A549 (cell line): ENCODE measurements at regions not wholly inside any gene's neighbourhood (a gene's known extent, or its start where the extent isn't known, plus 50 kb on each side); places are given as distances from the start of the nearest gene placed in this dataset.

Source experiments
- ATAC-seq, 2 experiments: fragments of 200-7000 bp in 1 of 2; fragments of >200 bp in 1 of 2; cut with Nextera tagmentation in 1 of 2; cut with Tn5 transposase in 1 of 2; 3 replicates each; pipeline versions ENCODE4 v1.8.0 to v1.9.1; 2018 to 2020; ENCODE audit warnings: mild to moderate bottlenecking in 1 of 2, moderate library complexity in 1 of 2
- CTCF ChIA-PET: fragments of 300-600 bp; sonication (Branson Sonifier 250); formaldehyde crosslinking; extraction: SDS; loops from one replicate; lab custom pipeline; 2021; ENCODE audit warnings: antibody characterized with exemption, inconsistent platforms; lab: Yijun Ruan, JAX
- POLR2A ChIA-PET: fragments of 350-600 bp; formaldehyde crosslinking; extraction: SDS; loops from one replicate; lab custom pipeline; 2021; ENCODE audit warnings: antibody characterized with exemption, inconsistent platforms; lab: Yijun Ruan, JAX
- DNase-seq, 2 experiments: peaks; one replicate each; pipeline versions ENCODE4 v3.0.0 to v3.0.0-alpha.2; 2011 to 2016; ENCODE audit warnings: low read depth in 1 of 2, low spot score in 1 of 2
- FAIRE-seq: peaks from 2 replicates; lab custom pipeline; 2011; peaks lifted over from hg19 to GRCh38; lab: Jason Lieb, UNC
- H3K27ac ChIP-seq, 2 experiments: fragments of >200 bp; sonication (Bioruptor Twin); formaldehyde crosslinking; 3 replicates each; pipeline ENCODE4 v1.5.1; 2016 to 2017
- H3K4me1 ChIP-seq: fragments of >200 bp; sonication (Bioruptor Twin); formaldehyde crosslinking; 3 replicates; pipeline ENCODE4 v1.6.1; 2016
- H3K4me2 ChIP-seq: fragments of >200 bp; sonication (Bioruptor Twin); formaldehyde crosslinking; 3 replicates; pipeline ENCODE4 v1.6.1; 2016
- H3K4me3 ChIP-seq: fragments of >200 bp; sonication (Bioruptor Twin); formaldehyde crosslinking; 3 replicates; pipeline ENCODE4 v1.5.1; 2016
- H3K9me3 ChIP-seq: fragments of >200 bp; sonication (Bioruptor Twin); formaldehyde crosslinking; 3 replicates; pipeline ENCODE4 v1.6.1; 2016
- CBX2 ChIP-seq: fragments of 200-600 bp; sonication (generic); IDR thresholded peaks from 2 replicates; pipeline ENCODE4 v1.6.1; 2016; ENCODE audit warnings: low read depth, mild to moderate bottlenecking, borderline replicate concordance
- CHD2 ChIP-seq: fragments of 150-350 bp; IDR thresholded peaks from 2 replicates; pipeline ENCODE4 v1.6.1; 2014; ENCODE audit warnings: low read length; ENCODE audit not compliant: partially characterized antibody
- CHD4 ChIP-seq: fragments of 200-600 bp; sonication (generic); IDR thresholded peaks from 2 replicates; pipeline ENCODE4 v1.6.1; 2016; ENCODE audit warnings: antibody characterized with exemption, mild to moderate bottlenecking, borderline replicate concordance
- EHMT2 ChIP-seq: fragments of 200-600 bp; sonication (generic); IDR thresholded peaks from 2 replicates; pipeline ENCODE4 v1.6.1; 2016; ENCODE audit warnings: antibody characterized with exemption, low read depth, mild to moderate bottlenecking, moderate library complexity
- EP300 ChIP-seq, 2 experiments: fragments of >200 bp; sonication (Bioruptor Twin); formaldehyde crosslinking; IDR thresholded peaks; 2 replicates in 1 of 2; 3 replicates in 1 of 2; pipeline ENCODE4 v1.6.1; 2016 to 2017
- HOXA7 ChIP-seq: fragments of 250-450 bp; sonication (Bioruptor Pico); IDR thresholded peaks from 2 replicates; pipeline ENCODE4 v1.5.0; 2020; ENCODE audit warnings: mild to moderate bottlenecking, moderate library complexity
- HOXB5 ChIP-seq: fragments of 250-450 bp; sonication (Bioruptor Pico); IDR thresholded peaks from 2 replicates; pipeline ENCODE4 v1.5.0; 2020; ENCODE audit warnings: mild to moderate bottlenecking, moderate library complexity
- KDM5A ChIP-seq: fragments of 200-600 bp; sonication (generic); IDR thresholded peaks from 2 replicates; pipeline ENCODE4 v1.6.1; 2016; ENCODE audit warnings: antibody characterized with exemption, mild to moderate bottlenecking
- NFE2L2 ChIP-seq: fragments of 150-350 bp; conservative IDR thresholded peaks from 2 replicates; pipeline ENCODE4 v1.6.1; 2014; ENCODE audit warnings: low read length
- NR3C1 ChIP-seq: fragments of >200 bp; sonication (Bioruptor Twin); formaldehyde crosslinking; IDR thresholded peaks from 3 replicates; pipeline ENCODE4 v1.6.1; 2017
- PHF8 ChIP-seq: fragments of 200-600 bp; sonication (generic); IDR thresholded peaks from 2 replicates; pipeline ENCODE4 v1.6.1; 2016; ENCODE audit warnings: low read depth, mild to moderate bottlenecking, antibody characterized with exemption, moderate library complexity, borderline replicate concordance
- RAD21 ChIP-seq, 2 experiments: fragments of >200 bp in 1 of 2; sonication (Bioruptor Twin) in 1 of 2; formaldehyde crosslinking in 1 of 2; IDR thresholded peaks in 1 of 2; conservative IDR thresholded peaks in 1 of 2; 2 replicates in 1 of 2; 3 replicates in 1 of 2; pipeline ENCODE4 v1.6.1; 2012 to 2018; ENCODE audit warnings: inconsistent platforms in 1 of 2
- RCOR1 ChIP-seq: fragments of 150-350 bp; IDR thresholded peaks from 2 replicates; pipeline ENCODE4 v1.6.1; 2014; ENCODE audit warnings: antibody characterized with exemption, low read length, low read depth
- RFX5 ChIP-seq: fragments of 450-650 bp; IDR thresholded peaks from 2 replicates; pipeline ENCODE4 v1.7.1; 2014; ENCODE audit warnings: antibody characterized with exemption, mild to moderate bottlenecking, moderate library complexity
- RNF2 ChIP-seq: fragments of 200-600 bp; sonication (generic); IDR thresholded peaks from 2 replicates; pipeline ENCODE4 v1.6.1; 2016; ENCODE audit warnings: low read depth, mild to moderate bottlenecking, antibody characterized with exemption, moderate library complexity, borderline replicate concordance
- SMC3 ChIP-seq: fragments of >200 bp; sonication (Bioruptor Twin); formaldehyde crosslinking; IDR thresholded peaks from 3 replicates; pipeline ENCODE4 v1.6.1; 2018; ENCODE audit warnings: inconsistent platforms
- SREBF2 ChIP-seq: fragments of 450-650 bp; IDR thresholded peaks from 2 replicates; pipeline ENCODE4 v1.6.1; 2014; ENCODE audit warnings: mild to moderate bottlenecking, moderate library complexity
- TP53 ChIP-seq: fragments of 250-450 bp; sonication (Bioruptor Pico); IDR thresholded peaks from 2 replicates; pipeline ENCODE4 v1.5.0; 2021; ENCODE audit warnings: mild to moderate bottlenecking, moderate library complexity
- ZC3H11A ChIP-seq: fragments of 450-650 bp; IDR thresholded peaks from 2 replicates; pipeline ENCODE4 v1.6.1; 2014; ENCODE audit warnings: antibody characterized with exemption, mild to moderate bottlenecking
- ZFP36 ChIP-seq: fragments of 450-650 bp; IDR thresholded peaks from 2 replicates; pipeline ENCODE4 v1.6.1; 2014; ENCODE audit warnings: borderline replicate concordance; ENCODE audit not compliant: partially characterized antibody
- WGBS: methylation state at CpG from one replicate; pipeline ENCODE4 v1.1.6; 2017; ENCODE audit errors: missing lambda C conversion rate; 5-methylcytosine and 5-hydroxymethylcytosine counted together
- TF ChIP-seq, protein P1 (sequence below): fragments of >200 bp; sonication (Bioruptor Twin); formaldehyde crosslinking; IDR thresholded peaks from 3 replicates; pipeline ENCODE4 v1.5.1; 2016
- TF ChIP-seq, protein P2 (sequence below): fragments of 250-450 bp; sonication (Bioruptor Pico); IDR thresholded peaks from 2 replicates; pipeline ENCODE4 v1.5.0; 2021; ENCODE audit warnings: mild to moderate bottlenecking, moderate library complexity, borderline replicate concordance
- TF ChIP-seq, protein P3 (sequence below): IDR thresholded peaks from 2 replicates; pipeline ENCODE4 v1.6.1; 2012
- TF ChIP-seq, protein P4 (sequence below): fragments of 200-600 bp; sonication (generic); IDR thresholded peaks from 2 replicates; pipeline ENCODE4 v1.6.1; 2016; ENCODE audit warnings: antibody characterized with exemption, mild to moderate bottlenecking, moderate library complexity

DNA sequence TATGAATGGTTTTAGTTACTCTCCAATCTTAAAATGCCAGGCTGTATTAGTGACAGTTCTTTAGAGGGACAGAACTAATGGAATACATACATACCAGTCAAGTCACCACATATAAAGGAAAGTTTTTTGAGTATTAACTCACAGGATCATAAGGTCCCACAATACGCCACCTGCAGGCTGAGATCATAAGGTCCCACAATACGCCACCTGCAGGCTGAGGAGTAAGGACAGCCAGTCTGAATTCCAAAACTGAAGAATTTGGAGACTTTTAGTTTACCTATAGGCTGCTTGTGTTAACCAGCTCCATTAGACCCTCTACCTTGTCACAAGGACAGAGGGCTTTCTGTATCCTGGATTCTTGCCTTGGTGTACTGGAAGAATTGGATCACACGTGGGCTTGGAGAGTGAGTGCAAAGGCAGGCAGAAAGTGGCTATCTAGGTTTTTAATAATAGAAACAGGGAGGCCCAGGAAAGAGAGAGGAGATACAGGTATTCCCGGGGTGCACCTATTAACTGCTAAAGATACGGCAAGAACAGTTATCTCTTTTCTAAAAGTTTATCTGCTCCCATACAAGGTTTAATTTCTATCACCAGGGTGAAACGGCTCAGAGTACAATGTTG is 234.9 kb upstream of the CYRIA start:
- no peak for FAIRE-seq
- Histone ChIP-seq H3K4me3 (no peak overlapping the region), H3K4me1 (no peaks in the 10 kb centered on the region), H3K4me2 (no peak overlapping the region)
- TF ChIP-seq SMC3 = 0 out of 3 replicates have a peak, but pooled peaks have one; percentile 20
- TF ChIP-seq, protein P1, sequence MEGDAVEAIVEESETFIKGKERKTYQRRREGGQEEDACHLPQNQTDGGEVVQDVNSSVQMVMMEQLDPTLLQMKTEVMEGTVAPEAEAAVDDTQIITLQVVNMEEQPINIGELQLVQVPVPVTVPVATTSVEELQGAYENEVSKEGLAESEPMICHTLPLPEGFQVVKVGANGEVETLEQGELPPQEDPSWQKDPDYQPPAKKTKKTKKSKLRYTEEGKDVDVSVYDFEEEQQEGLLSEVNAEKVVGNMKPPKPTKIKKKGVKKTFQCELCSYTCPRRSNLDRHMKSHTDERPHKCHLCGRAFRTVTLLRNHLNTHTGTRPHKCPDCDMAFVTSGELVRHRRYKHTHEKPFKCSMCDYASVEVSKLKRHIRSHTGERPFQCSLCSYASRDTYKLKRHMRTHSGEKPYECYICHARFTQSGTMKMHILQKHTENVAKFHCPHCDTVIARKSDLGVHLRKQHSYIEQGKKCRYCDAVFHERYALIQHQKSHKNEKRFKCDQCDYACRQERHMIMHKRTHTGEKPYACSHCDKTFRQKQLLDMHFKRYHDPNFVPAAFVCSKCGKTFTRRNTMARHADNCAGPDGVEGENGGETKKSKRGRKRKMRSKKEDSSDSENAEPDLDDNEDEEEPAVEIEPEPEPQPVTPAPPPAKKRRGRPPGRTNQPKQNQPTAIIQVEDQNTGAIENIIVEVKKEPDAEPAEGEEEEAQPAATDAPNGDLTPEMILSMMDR = peak; percentile 49
- TF ChIP-seq NFE2L2 = no peak
- TF ChIP-seq RAD21 (conservative IDR thresholded peaks at IDR 0.05 in 1 of 2, IDR thresholded peaks at IDR 0.05 in 1 of 2) = peak in 1 of 2 experiments; percentile 43; a peak in 2 of 5 replicates
- TF ChIP-seq, all 56 proteins: peak for 3
- Histone ChIP-seq H3K9me3 (no peaks in the 10 kb centered on the region), H3K27ac (no peak overlapping the region)
- CTCF ChIA-PET = no interaction called here
- DNase-seq = peak in 1 of 2 experiments; percentile 63
- ATAC-seq = peak in 1 of 2 experiments; percentile 88; a peak in 3 of 6 replicates
- POLR2A ChIA-PET = no interaction called here
- WGBS = under 1% methylated on average over 6 of the region's 6 CpGs

DNA sequence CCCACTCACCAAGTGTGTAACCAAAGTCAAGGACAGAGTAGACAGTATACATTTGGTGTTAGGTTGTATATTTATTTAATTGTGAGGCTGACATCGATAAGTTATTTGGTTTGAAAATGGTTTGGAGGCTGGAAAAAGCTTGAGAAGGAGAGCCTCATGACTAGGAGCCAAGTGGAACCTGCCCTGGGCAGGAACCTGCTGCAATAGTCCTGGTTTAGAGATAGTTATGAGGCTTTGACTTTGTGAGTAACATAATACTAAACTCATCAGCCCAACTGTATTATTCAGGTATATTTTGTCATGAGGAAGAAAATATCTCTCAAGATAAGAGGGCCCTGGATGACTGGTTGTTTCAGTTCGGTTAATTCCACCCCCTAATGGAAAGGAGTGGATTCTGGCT is 234.3 kb upstream of the CYRIA start:
- Histone ChIP-seq H3K4me2 (no peak overlapping the region), H3K27ac (no peak overlapping the region), H3K4me1 (no peaks in the 10 kb centered on the region), H3K4me3 (no peak overlapping the region), H3K9me3 (no peaks in the 10 kb centered on the region)
- POLR2A ChIA-PET = no interaction called here
- DNase-seq (no peak), FAIRE-seq (no peak), ATAC-seq (no peak)
- WGBS = 2% methylated on average over 2 of the region's 2 CpGs
- TF ChIP-seq NFE2L2 = no peak
- TF ChIP-seq KDM5A = no peak
- no peak for TF ChIP-seq CHD4
- TF ChIP-seq ZFP36 = no peak
- TF ChIP-seq CBX2 = no peak
- TF ChIP-seq SREBF2 = no peak
- TF ChIP-seq, protein P2, sequence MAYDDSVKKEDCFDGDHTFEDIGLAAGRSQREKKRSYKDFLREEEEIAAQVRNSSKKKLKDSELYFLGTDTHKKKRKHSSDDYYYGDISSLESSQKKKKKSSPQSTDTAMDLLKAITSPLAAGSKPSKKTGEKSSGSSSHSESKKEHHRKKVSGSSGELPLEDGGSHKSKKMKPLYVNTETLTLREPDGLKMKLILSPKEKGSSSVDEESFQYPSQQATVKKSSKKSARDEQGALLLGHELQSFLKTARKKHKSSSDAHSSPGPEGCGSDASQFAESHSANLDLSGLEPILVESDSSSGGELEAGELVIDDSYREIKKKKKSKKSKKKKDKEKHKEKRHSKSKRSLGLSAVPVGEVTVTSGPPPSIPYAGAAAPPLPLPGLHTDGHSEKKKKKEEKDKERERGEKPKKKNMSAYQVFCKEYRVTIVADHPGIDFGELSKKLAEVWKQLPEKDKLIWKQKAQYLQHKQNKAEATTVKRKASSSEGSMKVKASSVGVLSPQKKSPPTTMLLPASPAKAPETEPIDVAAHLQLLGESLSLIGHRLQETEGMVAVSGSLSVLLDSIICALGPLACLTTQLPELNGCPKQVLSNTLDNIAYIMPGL (CRISPR knock-in tag) = no peak
- TF ChIP-seq EP300 (IDR thresholded peaks at IDR 0.05) = no peak
- TF ChIP-seq RAD21 (conservative IDR thresholded peaks at IDR 0.05 in 1 of 2, IDR thresholded peaks at IDR 0.05 in 1 of 2) = no peak
- TF ChIP-seq RCOR1 = no peak
- TF ChIP-seq RNF2 = no peak
- no peak for TF ChIP-seq SMC3
- TF ChIP-seq RFX5 = no peak
- TF ChIP-seq, protein P3, sequence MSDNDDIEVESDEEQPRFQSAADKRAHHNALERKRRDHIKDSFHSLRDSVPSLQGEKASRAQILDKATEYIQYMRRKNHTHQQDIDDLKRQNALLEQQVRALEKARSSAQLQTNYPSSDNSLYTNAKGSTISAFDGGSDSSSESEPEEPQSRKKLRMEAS = no peak
- TF ChIP-seq, protein P1 = no peak
- CTCF ChIA-PET = no interaction called here

DNA sequence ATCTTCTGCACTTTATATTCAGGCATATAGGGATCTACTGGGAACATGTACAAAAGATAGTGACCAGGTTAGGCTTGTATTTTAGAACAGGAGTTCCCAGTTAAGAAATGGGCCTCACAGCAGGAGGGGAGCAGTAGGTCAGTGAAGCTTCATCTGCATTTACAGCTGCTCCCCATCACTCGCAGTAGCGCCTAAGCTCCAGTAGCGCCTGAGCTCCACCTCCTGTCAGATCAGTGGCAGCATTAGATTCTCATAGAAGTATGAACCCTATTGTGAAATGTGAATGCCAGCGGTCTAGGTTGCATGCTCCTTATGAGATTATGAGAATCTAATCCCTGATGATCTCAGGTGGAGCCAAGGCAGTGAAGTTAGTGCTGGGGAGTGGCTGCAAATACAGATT is 224.4 kb upstream of the CYRIA start:
- ATAC-seq = no peak
- Histone ChIP-seq H3K9me3 (no peaks in the 10 kb centered on the region), H3K4me1 (no peaks in the 10 kb centered on the region), H3K27ac (no peak overlapping the region), H3K4me3 (no peak overlapping the region), H3K4me2 (no peak overlapping the region)
- CTCF ChIA-PET = no interaction called here
- no peak for FAIRE-seq
- WGBS = 42% methylated on average over 4 of the region's 4 CpGs
- POLR2A ChIA-PET = no interaction called here
- DNase-seq = peak in 1 of 2 experiments; percentile 7
- no peak for TF ChIP-seq PHF8
- TF ChIP-seq, protein P4, sequence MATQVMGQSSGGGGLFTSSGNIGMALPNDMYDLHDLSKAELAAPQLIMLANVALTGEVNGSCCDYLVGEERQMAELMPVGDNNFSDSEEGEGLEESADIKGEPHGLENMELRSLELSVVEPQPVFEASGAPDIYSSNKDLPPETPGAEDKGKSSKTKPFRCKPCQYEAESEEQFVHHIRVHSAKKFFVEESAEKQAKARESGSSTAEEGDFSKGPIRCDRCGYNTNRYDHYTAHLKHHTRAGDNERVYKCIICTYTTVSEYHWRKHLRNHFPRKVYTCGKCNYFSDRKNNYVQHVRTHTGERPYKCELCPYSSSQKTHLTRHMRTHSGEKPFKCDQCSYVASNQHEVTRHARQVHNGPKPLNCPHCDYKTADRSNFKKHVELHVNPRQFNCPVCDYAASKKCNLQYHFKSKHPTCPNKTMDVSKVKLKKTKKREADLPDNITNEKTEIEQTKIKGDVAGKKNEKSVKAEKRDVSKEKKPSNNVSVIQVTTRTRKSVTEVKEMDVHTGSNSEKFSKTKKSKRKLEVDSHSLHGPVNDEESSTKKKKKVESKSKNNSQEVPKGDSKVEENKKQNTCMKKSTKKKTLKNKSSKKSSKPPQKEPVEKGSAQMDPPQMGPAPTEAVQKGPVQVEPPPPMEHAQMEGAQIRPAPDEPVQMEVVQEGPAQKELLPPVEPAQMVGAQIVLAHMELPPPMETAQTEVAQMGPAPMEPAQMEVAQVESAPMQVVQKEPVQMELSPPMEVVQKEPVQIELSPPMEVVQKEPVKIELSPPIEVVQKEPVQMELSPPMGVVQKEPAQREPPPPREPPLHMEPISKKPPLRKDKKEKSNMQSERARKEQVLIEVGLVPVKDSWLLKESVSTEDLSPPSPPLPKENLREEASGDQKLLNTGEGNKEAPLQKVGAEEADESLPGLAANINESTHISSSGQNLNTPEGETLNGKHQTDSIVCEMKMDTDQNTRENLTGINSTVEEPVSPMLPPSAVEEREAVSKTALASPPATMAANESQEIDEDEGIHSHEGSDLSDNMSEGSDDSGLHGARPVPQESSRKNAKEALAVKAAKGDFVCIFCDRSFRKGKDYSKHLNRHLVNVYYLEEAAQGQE = no peak
- no peak for TF ChIP-seq EHMT2
- no peak for TF ChIP-seq ZC3H11A
- TF ChIP-seq HOXA7 (CRISPR knock-in tag) = no peak
- TF ChIP-seq CHD2 = no peak
- no peak for TF ChIP-seq RCOR1
- TF ChIP-seq NR3C1 = no peak
- no peak for TF ChIP-seq TP53 (CRISPR knock-in tag)
- TF ChIP-seq HOXB5 = no peak
